SK-N-MC (cell line): ENCODE measurements at regions not wholly inside any gene's neighbourhood (a gene's known extent, or its start where the extent isn't known, plus 50 kb on each side); places are given as distances from the start of the nearest gene placed in this dataset.

Experiments
- EZH2 ChIP-seq: fragments of 200-600 bp; sonication (generic); IDR thresholded peaks from one replicate; pipeline ENCODE4 v1.6.1; 2017; ENCODE audit warnings: antibody characterized with exemption
- POLR2AphosphoS5 ChIP-seq: IDR thresholded peaks from 2 replicates; pipeline ENCODE4 v1.6.1; 2012; ENCODE audit warnings: mild to moderate bottlenecking, low read depth, low read length, borderline replicate concordance

DNA sequence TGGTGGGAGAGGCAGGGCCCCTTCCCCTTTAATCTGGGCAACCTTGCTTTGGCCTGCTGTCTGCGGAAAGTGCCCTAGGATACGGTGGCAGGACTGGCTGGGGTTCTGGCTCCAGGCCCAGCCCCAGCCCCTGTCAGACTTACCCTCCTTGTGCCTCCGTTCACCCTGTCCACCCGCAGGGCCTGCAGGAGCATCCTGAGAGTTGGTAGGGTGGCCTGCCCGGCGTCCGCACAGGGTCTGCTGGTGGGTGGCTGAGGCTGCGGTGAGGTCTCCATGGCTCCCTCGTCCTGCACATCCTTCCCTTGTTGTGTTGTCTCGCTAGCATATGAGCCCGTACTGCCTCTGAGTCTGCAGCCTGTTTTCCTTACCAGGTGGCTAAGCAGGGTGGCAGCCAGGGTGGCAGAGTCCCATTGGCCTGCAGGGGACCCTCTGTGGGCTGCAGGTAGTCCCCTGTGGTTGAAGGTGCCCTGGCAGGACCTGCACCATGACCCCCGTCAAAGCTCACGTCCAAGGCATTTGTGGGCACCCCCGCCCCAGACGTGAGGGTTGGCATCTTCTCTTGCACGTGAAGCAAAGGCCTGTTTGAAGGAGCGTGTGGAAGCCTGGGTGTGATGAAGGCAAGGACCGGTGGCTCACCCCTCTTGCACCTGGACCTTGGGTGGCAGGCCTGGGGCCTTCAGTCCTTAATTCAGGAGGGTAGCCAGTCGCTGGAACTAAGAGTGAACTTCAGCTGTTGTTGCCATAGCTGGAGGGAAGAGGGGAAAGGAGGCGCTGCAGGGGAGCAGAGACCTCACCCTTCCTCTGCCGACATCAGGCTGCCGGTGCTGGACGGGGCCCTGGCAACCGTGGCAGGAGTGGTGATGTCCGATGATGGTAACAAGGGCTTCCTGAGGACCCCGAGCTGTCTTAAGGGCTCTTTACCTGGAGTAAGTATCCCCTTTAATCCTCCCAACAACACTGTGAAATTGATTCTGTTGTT, 293.7 kb downstream of the SEC14L1 start:
- TF ChIP-seq POLR2AphosphoS5 (no peak), EZH2 (no peak)
